RKO (cell line): ENCODE measurements at regions not wholly inside any gene's neighbourhood (a gene's known extent, or its start where the extent isn't known, plus 50 kb on each side); places are given as distances from the start of the nearest gene placed in this dataset.
"Not testable (repeated sequence)": the region's sequence is repeated elsewhere in the genome, so short reads cannot be mapped to it uniquely, and the experiment has no call there.

Experiments used
- DNase-seq: peaks from one replicate; pipeline ENCODE4 v3.0.0-alpha.2; 2016; ENCODE audit warnings: low spot score

DNA sequence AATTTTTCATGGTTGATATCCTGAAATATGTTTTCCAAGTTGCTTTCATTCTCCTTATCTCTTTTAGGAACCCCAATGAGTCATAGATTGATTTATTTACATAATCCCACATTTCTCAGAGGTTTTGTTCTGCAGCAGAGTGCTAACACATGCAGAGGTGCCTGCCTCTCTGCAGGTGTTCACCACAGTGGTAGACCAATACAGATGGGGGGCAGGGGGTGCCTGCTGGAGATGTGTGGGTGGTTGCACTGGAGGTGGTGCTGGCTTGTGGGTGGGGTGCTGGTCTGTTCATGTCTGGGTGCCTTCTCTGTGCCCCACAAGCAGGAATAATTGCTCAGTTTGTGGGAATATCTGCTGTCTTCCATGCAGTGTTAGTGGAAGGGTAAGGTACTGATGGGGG is 131.1 kb downstream of the JRKL start:
- no peak for DNase-seq

DNA sequence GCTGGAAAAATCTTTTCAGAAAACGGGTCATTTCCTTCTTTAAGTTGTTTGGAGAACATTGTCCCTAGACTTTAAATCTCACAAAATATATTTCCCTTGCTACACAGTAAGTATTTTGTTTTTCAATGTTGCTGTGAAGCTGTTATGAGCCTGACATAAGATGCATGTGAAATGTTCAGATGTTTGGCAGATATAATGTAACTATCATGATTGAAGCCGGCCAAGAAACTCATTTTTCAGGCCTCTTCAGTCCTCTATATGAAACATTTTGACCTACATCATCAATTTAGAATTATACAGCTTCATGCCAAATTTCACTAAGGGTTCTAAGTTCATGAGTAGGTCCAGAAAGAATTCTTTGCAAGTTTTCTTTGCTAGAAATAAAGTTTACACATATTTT is 133.8 kb downstream of the JRKL start:
- no peak for DNase-seq

GRCh38 chr11:96524475-96524874 is 134.7 kb downstream of the JRKL start:
- no peak for DNase-seq

- DNase-seq = no peak
These were observed 140.7 kb downstream of the JRKL start for GRCh38 chr11:96530473-96530872.

DNA sequence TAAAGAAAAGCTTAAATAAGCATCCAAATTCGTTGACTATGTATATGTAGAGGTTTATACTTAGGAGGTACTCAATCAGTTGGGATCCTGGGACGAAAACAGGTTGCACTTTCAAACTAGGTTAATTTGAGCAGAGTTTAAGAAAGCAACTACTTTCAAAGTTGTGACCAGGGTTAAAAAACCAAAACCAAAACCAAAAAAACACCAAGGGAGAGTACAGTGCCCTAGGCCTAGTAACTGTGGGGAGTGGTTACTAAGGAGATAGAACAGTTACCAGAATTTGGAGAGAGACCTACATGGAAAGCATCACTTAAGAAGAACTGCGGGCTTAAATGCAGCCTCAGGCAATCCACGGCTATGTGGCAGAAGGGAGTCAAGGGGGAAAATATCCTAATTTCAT is 148.3 kb downstream of the JRKL start:
- DNase-seq = no peak

- DNase-seq = no peak
These were observed 148.8 kb downstream of the JRKL start for GRCh38 chr11:96538622-96539021.

- DNase-seq = no peak
These were observed 151.1 kb downstream of the JRKL start for GRCh38 chr11:96540875-96541274.

GRCh38 chr11:96543177-96543576 is 153.4 kb downstream of the JRKL start:
- DNase-seq = no peak

DNA sequence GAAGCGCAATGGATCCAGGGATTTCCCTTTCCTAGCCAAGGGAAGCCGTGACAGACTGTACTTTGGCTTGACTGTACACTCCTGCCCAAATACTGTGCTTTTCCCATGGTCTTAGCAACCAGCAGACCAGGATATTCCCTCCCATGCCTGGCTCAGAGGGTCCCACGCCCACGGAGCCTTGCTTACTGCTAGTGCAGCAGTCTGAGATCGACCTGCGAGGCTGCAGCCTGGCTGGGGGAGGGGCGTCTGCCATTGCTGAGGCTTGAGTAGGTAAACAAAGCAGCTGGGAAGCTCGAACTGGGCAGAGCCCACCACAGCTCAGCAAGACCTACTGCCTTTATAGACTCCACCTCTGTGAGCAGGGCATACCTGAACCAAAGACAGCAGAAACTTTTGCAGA is 155.4 kb downstream of the JRKL start:
- not testable (repeated sequence) for DNase-seq

DNA sequence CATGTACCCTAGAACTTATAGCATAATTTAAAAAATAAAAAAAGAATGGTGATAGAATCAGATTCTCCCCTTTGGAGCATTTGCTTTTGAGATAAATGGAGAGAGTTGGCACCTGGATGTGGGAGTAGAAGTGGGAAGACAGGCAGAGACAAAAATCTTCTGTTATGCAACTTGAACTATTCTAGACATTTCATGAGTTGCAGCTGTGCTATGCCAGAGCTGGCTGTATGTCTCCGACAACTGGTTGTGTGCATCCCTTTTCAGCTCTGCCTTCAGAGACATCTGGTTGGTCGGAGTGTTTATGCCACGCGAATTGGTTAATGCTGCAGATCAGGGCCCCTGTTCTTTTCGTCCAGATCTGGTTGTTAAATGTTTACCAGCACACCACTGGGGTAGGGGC is 161.3 kb downstream of the JRKL start:
- DNase-seq = no peak

GRCh38 chr11:96554236-96554820 is 164.5 kb downstream of the JRKL start:
- DNase-seq = no peak

DNA sequence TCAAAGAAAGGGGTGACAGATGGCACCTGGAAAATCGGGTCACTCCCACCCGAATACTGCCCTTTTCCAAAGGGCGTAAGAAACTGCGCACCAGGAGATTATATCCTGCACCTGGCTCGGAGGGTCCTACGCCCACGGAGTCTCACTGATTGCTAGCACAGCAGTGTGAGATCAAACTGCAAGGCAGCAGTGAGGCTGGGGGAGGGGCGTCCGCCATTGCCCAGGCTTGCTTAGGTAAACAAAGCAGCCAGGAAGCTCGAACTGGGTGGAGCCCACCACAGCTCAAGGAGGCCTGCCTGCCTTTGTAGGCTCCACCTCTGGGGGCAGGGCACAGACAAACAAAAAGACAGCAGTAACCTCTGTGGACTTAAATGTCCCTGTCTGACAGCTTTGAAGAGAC is 166.0 kb downstream of the JRKL start:
- not testable (repeated sequence) for DNase-seq

GRCh38 chr11:96560727-96561126 is 170.9 kb downstream of the JRKL start:
- not testable (repeated sequence) for DNase-seq

DNA sequence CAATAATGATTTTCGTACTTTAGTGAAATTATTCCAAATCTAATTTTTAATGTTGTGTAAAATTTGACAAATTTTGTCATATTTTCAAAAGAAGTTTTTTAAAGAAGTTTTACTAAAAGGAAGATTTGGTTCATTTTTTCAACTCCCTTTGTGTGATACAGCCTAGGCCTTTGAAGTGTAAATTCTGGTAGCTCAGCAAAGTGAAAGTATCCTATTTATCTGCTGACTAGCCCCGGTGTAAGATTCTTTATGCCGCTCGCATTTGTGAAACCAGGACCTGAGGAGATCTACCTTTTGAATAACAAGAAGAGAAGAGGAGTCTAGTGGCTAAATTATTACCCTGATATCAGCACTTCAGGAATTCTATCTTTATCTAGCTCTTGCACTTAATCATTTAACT is 177.4 kb downstream of the JRKL start:
- no peak for DNase-seq

GRCh38 chr11:96567667-96568066 is 177.9 kb downstream of the JRKL start:
- DNase-seq = no peak

DNA sequence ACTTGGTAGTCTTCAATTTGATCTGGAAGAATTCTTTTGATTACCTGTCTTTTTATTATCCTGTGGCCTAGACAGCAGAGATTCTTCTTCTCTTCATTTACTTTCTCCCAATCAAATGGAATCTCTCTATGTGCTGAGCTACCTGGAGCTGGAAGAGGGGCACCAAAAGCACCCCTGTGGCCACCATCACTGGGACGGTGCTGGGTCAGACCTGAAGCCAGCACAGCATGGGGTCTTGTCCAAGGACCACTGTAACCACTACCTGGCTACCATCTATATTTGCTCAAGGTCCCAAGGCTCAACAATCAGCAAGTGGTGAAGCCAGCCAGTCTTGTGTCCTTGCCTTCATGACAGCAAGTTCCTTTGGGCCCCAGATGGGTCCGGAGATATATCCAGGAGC is 186.6 kb downstream of the JRKL start:
- DNase-seq = no peak

DNA sequence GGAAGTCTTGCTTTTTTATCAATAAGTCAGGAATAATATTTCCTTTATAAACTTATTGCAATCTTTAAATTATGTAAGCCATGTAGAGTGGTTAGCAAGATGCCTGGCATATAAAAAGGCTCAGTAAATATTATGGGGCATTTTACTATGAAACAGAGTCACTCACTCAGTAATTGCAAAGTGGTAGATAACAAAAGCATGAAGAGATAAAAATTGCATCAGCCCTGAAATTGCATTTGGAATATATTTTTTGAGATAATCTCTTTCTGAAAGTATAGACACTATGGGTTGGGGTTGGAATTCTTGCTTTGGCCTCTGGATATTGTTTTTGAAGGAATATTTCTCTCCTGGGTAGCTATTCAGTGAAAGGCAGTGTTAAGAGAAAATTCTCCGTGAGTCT is 188.6 kb downstream of the JRKL start:
- DNase-seq = no peak

GRCh38 chr11:96579656-96580055 is 189.8 kb downstream of the JRKL start:
- no peak for DNase-seq

GRCh38 chr11:96580476-96581040 is 190.7 kb downstream of the JRKL start:
- DNase-seq = no peak

GRCh38 chr11:96585944-96586880 is 196.4 kb downstream of the JRKL start:
- not testable (repeated sequence) for DNase-seq

GRCh38 chr11:96588793-96589192 is 199.0 kb downstream of the JRKL start:
- not testable (repeated sequence) for DNase-seq

DNA sequence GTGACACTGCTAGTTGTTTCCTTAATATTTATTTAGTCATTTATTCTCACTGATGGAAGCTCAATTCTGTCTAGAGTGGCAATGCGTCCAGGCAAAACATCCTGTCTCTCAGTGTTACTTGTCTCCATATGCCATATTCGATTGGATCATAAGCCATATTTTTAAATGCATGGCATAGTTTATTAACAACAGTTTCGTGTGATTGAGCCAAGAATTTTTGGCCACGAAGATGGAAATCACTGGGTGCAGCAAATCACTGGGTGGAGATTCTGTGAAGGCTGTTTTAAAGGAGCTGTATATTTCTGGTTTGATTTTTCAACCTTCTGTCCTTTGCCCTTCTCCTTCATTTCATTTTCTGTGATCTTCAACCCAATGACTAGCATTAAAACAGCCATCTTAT is 205.2 kb downstream of the JRKL start:
- no peak for DNase-seq

DNA sequence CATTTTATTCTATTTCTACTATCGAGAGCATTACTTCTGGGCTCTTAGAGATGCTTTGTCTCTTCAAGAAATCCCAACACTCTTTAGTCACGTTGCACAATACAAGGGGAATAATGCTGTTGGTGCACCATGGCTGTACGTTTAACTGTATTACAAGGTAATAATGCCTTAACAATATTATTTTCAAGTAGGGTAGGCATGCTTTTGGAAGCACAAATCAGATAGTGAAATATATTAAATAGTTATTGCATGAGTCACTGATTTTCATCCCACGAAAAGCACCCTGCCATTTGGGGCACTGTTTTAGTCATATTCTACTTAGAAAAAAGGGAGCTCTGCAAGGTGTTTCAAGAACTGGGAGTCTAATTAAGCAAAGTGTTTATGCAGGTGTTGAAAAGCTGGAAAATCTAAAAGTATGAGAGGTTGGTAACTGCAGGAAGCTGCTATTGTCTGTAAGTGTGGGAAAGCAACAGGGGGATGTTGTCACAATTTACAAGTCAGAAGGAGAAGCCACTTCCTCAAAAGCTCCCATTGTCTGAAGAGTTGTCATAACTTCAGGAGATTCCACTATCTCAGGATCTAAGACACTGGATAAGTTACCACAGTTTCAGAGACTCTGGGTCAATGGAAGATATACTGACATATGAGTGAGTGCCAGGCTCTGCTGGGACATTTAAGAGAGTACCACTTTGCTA is 218.2 kb downstream of the JRKL start:
- no peak for DNase-seq
